ENCODE measurements at regions not wholly inside any gene's neighbourhood (a gene's known extent, or its start where the extent isn't known, plus 50 kb on each side); places are given as distances from the start of the nearest gene placed in this dataset.

- no peak for DNase-seq
These were observed 528.4 kb downstream of the TBC1D22A start for GRCh38 chr22:47290706-47291430.

GRCh38 chr22:47289336-47289985 is 527.0 kb downstream of the TBC1D22A start:
- no peak for DNase-seq

GRCh38 chr22:47288680-47289079 is 526.2 kb downstream of the TBC1D22A start:
- DNase-seq = no peak

GRCh38 chr22:47287516-47287915 is 525.1 kb downstream of the TBC1D22A start:
- no peak for DNase-seq

- DNase-seq = no peak
These were observed 524.1 kb downstream of the TBC1D22A start for GRCh38 chr22:47286590-47286989.

GRCh38 chr22:47285981-47286380 is 523.5 kb downstream of the TBC1D22A start:
- no peak for DNase-seq

- no peak for DNase-seq
These were observed 522.4 kb downstream of the TBC1D22A start for GRCh38 chr22:47284822-47285221.

DNA sequence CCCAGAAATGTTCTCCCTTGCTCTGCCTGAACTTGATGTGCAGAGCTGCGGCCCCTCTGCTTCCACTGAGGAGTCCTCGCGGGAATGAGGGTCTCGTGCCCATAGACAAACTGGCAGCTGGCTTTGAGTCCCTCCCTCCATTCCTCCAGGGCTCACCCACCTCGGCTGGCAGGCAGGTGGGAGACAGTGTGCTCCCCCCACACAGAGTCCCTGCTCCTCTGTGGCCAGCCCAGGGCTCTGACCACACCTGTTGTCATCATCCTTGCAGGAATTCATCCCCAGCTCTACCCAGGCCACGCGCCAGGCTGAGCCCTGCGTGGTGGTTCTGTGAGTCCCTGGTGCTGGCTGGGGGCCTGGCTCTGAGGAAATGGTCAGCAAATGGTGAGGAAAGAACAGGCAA is 521.9 kb downstream of the TBC1D22A start:
- no peak for DNase-seq

GRCh38 chr22:47283616-47284270 is 521.3 kb downstream of the TBC1D22A start:
- no peak for DNase-seq

GRCh38 chr22:47282851-47283250 is 520.4 kb downstream of the TBC1D22A start:
- no peak for DNase-seq

DNA sequence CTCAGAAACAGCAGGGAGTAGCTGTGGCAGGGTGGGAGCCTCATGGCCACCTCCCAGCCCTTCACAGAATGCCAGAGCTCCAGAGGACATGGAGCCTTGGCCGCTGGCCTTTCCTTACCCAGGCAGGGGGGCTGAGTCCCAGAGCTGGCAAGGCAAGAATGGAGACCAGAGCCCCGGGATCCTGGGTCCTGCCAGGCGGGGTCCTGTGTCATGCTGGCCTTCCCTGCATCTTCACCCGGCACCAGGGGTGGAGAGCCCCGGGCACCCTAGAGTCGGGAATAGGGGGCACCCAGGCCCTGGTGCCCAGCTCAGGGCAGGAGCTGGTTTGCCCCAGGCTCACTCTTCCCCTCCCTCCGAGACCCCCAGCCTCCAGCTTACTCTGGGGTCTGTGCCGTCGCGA is 519.9 kb downstream of the TBC1D22A start:
- no peak for DNase-seq

- no peak for DNase-seq
These were observed 519.0 kb downstream of the TBC1D22A start for GRCh38 chr22:47281126-47282106.

DNA sequence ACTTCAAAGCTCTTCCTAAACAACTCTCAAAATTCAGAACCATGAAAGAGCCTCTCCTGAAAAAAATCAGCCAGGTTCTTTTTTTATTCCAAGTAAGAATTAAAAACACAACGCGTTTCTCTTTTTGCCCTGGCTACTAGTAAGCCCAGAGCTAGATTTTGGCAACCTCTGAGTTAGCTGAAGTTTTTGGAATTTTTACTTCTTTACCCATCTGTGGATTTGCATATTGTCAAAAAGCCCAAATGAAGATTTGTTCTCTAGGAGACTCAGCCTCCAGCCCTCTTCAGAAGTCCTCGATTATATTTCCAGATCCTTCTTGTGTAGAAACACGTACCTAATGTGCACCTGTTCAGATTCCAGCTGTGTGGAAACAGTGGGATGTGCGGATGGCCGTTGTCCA is 517.9 kb downstream of the TBC1D22A start:
- DNase-seq = no peak

DNA sequence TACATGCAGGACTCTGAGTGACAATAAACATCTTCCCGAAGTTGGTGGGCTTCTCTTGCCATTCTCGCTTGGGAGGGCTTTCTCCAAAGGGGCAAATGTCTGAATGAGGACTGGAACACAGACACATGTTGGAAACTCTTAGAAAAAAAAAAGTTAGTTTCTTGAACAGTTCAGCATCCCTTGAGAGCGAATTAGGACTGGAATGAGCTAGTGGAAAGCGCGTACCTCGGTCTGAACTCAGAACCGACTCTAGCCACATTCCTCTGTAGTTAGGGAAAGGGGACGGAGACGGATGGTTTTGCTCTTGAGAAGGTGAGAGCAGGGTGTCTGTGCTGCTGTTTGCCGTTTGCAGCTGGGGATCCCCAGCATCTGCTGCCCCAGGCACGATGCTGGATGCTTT is 517.3 kb downstream of the TBC1D22A start:
- DNase-seq = no peak

DNA sequence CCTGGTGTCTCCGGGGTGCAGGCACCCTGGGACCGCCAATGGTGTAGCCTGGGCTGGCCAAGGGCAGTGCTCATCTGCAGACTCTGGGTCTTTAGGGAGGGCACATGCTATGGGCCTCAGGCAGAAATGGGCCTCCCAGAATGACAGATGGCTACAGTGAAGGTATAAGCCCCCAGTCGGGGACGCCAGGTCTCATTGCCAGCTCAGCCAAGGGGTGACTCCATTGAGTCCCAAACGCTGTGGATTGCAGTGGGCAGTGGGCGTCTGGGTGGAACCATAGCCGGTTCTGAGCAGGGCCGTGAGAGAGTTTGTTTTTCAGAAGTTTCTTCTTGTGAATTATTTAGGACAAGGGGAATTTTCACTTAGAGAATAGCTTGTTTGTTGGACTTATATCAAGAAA is 516.9 kb downstream of the TBC1D22A start:
- DNase-seq = no peak

GRCh38 chr22:47278655-47279054 is 516.2 kb downstream of the TBC1D22A start:
- DNase-seq = no peak

DNA sequence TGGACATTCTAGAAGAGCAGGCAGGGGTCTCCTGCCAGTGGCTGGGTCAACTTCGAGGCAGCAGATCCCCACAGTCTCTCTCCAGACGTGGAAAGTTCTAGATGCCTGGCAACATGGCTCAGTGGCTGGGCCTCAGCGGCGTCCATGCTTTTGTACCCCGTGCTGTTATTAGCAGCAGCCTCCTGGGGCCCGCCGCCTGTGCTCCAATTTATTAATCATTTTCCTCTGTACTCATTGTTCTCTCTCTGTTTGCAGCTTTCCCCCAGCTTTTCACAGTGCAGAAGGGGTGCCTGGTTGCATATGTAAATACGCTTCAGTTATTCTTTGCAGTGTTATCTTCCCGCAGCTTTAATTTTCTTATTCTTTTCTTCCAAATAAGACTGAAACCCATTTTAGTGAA is 515.1 kb downstream of the TBC1D22A start:
- no peak for DNase-seq

- DNase-seq = no peak
These were observed 514.5 kb downstream of the TBC1D22A start for GRCh38 chr22:47276991-47277390.

- no peak for DNase-seq
These were observed 514.0 kb downstream of the TBC1D22A start for GRCh38 chr22:47276450-47276820.

DNA sequence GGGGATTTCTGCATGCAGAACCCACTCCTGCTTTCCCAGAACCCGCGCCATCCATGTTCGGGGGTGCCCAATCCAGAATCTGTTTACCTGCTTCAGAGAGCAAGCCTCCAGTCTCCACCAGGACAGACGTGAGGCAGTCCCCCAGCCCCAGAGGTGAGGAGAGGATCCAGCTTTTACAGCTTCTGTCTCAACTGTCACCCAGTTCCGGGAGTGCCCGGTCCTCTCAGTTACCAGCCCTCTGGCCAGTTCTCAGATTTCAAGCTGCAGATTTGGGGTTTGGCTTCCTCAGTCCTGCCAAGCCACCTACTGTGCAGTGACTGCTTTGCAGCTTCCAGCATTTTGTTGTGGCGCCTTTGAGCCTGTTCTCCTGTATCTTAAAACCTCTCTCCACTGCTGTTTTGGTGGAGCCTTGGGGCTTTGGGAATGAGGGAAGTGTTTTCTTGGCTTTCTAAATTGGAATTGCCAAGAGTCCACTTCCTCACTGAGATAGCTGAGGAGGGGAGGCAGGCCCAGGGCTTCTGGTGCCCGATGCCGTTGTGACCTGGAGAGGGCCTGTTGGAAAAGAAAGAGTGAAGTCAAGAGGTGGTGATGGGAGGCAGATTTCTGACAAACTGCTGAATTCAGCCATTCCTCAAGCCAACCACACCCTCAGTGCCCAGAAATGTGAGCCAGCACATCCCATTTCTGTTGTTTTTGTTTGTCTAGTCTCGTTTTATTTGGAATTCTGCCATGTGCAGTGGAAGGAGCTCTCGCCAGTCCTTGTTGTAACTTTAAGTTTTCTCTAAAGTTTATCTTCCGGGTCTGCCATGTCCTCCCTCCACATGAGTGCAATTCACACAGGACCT is 513.4 kb downstream of the TBC1D22A start:
- DNase-seq = no peak

GRCh38 chr22:47274196-47274595 is 511.7 kb downstream of the TBC1D22A start:
- DNase-seq = no peak
